Immature natural killer cell (primary cell): ENCODE measurements at regions not wholly inside any gene's neighbourhood (a gene's known extent, or its start where the extent isn't known, plus 50 kb on each side); places are given as distances from the start of the nearest gene placed in this dataset.
A peak's percentile ranks its signal among the peaks of the same experiment; 100 is the strongest.

Source experiments
- DNase-seq, 3 donors: peaks; one replicate each; pipeline ENCODE4 v3.0.0; 2022; ENCODE audit warnings: mixed read lengths in 1 of 3
- H3K27ac Mint-ChIP-seq, 6 donors: one replicate each; pipeline ENCODE4 v1.8.0; 2020; ENCODE audit warnings: mixed read lengths in 6 of 6, mild to moderate bottlenecking in 5 of 6, inconsistent platforms in 4 of 6, moderate library complexity in 3 of 6
- H3K27me3 Mint-ChIP-seq, 3 donors: one replicate each; pipeline ENCODE4 v1.8.0; 2020 to 2021; ENCODE audit warnings: low read depth in 3 of 3, mild to moderate bottlenecking in 3 of 3, mixed read lengths in 3 of 3, moderate library complexity in 3 of 3, inconsistent platforms in 1 of 3
- H3K36me3 Mint-ChIP-seq, 3 donors: one replicate each; pipeline ENCODE4 v1.8.0; 2020; ENCODE audit warnings: mixed read lengths in 3 of 3, inconsistent platforms in 2 of 3, mild to moderate bottlenecking in 2 of 3
- H3K4me1 Mint-ChIP-seq, 2 donors: one replicate each; pipeline ENCODE4 v1.8.0; 2020; ENCODE audit warnings: inconsistent platforms in 2 of 2, mild to moderate bottlenecking in 2 of 2, mixed read lengths in 2 of 2, moderate library complexity in 1 of 2
- H3K4me3 Mint-ChIP-seq, 5 donors: one replicate each; pipeline ENCODE4 v1.8.0; 2020; ENCODE audit warnings: mild to moderate bottlenecking in 5 of 5, mixed read lengths in 5 of 5, inconsistent platforms in 3 of 5, moderate library complexity in 3 of 5
- H3K9me3 Mint-ChIP-seq, 6 donors: one replicate each; pipeline ENCODE4 v1.8.0; 2020; ENCODE audit warnings: mild to moderate bottlenecking in 6 of 6, mixed read lengths in 6 of 6, inconsistent platforms in 4 of 6, moderate library complexity in 3 of 6

DNA sequence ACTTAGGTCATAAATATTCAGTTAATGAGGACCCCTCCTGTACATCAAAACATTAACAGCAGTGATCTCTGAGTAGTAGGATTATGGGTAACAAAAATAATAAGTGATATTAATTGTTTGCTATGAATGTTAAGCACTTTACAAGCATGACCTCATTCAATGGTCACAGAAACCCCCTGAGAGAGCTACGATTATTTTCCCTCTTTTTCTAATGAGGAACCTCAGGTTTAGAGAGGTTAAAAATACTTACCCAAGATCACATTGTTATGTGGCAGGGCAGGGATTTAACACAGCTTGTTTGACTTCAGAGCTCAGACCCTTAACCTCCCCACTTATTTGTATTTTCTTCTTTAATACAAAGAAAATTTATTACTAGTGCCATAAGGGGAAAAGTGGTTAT lies 228.2 kb downstream of the TBL1XR1 start:
- DNase-seq, result no peak
- Mint-ChIP-seq H3K4me3 (no peak overlapping the region), H3K9me3 (no peaks in the 10 kb centered on the region), H3K27me3 (peaks cover 0 to 2% (median 0%) of the 10 kb centered on the region in 3 donors), H3K27ac (no peak overlapping the region), H3K36me3 (no peaks in the 10 kb centered on the region), H3K4me1 (peaks cover 7 to 16% of the 10 kb centered on the region in 2 donors)

DNA sequence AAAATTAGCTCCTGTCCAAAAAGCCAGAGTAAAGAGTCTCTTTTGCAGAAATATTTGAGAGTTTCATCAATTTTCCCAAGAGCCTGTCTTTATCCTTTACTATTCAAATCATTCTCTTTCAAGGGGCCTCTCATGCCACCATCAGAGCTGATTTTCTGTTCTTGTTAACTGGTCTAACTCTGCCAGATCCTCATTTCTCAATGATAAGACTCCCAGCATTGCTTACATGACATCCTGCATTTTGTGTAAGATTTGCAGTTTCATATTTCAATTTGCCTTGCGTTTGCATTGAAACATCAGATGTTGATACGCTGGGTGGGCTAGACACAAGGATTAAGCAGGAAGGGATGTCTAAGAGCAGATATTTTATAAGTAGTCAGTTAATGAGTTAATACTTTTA lies 228.7 kb downstream of the TBL1XR1 start:
- Mint-ChIP-seq H3K27me3 (peaks cover 0 to 2% (median under 1%) of the 10 kb centered on the region in 3 donors), H3K4me1 (peaks cover 7 to 16% of the 10 kb centered on the region in 2 donors), H3K9me3 (no peaks in the 10 kb centered on the region), H3K4me3 (no peak overlapping the region), H3K27ac (no peak overlapping the region), H3K36me3 (no peaks in the 10 kb centered on the region)
- no peak for DNase-seq

DNA sequence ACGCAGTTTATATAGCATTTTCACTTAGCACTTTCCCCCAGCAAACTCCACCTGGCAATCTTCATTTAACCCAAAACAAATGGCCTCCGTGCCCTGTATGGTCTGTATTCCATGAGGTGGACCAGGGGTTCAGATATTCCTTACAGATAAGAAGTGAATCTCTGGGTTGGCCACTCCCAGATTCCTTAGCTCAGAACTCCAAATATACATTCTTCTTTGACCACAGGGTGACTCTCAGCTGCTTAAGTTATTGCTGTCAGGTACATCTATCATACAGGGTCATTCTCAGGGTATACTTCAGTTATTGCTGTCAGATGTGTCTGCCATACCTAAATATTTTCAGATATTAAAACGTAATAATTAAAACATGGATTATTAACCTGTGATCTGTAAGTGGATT lies 229.8 kb downstream of the TBL1XR1 start:
- H3K9me3 Mint-ChIP-seq, result no peaks in the 10 kb centered on the region
- no peak overlapping the region for H3K27ac Mint-ChIP-seq
- H3K27me3 Mint-ChIP-seq, result peaks cover 1 to 6% (median 3%) of the 10 kb centered on the region in 3 donors
- no peak for DNase-seq
- H3K4me3 Mint-ChIP-seq, result no peak overlapping the region
- H3K4me1 Mint-ChIP-seq, result peaks cover 7 to 16% of the 10 kb centered on the region in 2 donors
- no peaks in the 10 kb centered on the region for H3K36me3 Mint-ChIP-seq

DNA sequence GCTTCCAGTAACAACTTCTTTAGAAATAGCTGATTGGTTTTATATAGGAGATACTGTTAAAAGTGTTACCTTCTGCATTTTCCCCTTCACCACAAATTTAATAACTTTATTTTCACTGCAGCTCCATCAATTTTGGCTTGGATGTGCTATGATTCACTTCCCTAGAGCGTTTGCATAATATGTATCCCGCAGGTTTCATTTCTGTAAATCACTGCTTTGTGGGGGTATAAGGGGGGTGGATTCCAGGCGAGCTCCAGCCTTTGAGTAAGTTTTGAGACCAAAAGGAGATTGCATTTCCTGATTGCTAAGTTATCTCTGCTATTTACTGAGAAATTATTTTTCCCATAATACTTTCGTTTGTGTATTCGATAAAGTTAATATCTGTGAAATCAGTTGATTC lies 232.6 kb downstream of the TBL1XR1 start:
- DNase-seq, result no peak
- Mint-ChIP-seq H3K27ac (no peak overlapping the region), H3K4me3 (no peak overlapping the region), H3K9me3 (no peaks in the 10 kb centered on the region), H3K4me1 (peaks cover 7 to 16% of the 10 kb centered on the region in 2 donors), H3K36me3 (no peaks in the 10 kb centered on the region), H3K27me3 (peaks cover 2 to 11% (median 6%) of the 10 kb centered on the region in 3 donors)

DNA sequence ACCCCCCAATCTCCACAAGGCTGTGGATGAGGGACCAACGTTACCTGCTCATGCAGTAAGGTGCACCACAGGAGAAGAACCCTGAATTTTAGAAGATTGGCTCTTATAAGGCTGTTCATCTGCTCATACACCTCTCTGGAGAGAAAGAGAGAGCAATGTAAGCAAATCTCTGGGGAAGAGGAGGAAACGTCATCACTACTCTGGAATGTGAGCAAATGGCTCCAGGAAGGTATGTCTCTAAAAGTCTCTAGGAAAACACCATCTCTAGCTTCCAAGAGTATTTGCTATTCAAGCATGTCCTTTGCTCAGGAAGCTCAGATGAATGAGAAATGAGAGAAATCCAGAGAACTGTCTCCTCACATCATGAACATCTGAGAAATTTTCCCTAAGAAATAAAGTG lies 235.4 kb downstream of the TBL1XR1 start:
- no peak overlapping the region for H3K4me3 Mint-ChIP-seq
- H3K27ac Mint-ChIP-seq, result no peak overlapping the region
- H3K4me1 Mint-ChIP-seq, result peaks cover 7 to 16% of the 10 kb centered on the region in 2 donors
- no peak for DNase-seq
- H3K36me3 Mint-ChIP-seq, result no peaks in the 10 kb centered on the region
- H3K27me3 Mint-ChIP-seq, result peaks cover 2 to 11% (median 6%) of the 10 kb centered on the region in 3 donors
- no peaks in the 10 kb centered on the region for H3K9me3 Mint-ChIP-seq

DNA sequence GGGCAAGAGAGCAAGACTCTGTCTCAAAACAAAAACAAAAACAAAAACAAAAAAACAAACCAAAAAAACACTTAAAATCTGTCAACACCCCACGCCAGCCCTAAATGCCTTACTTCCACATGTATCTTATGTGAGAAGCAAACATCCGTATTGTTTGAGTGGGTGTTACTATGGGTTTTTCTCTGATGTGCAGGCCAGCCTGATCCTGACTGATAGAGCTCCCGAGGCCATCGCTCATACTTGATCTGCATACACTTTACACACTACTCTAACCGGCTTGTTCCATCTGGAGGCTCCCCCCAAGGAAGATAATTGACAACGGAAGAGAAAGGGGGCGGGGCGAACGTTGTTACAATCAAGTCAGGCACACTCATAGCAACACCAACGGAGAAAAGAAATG lies 237.4 kb downstream of the TBL1XR1 start:
- peaks cover 2 to 9% (median 6%) of the 10 kb centered on the region in 3 donors for H3K27me3 Mint-ChIP-seq
- H3K36me3 Mint-ChIP-seq, result no peaks in the 10 kb centered on the region
- no peak overlapping the region for H3K4me3 Mint-ChIP-seq
- no peak for DNase-seq
- H3K9me3 Mint-ChIP-seq, result peaks cover 0 to 1% (median 0%) of the 10 kb centered on the region in 6 donors
- no peak overlapping the region for H3K27ac Mint-ChIP-seq
- peaks cover 0 to 2% of the 10 kb centered on the region in 2 donors for H3K4me1 Mint-ChIP-seq

DNA sequence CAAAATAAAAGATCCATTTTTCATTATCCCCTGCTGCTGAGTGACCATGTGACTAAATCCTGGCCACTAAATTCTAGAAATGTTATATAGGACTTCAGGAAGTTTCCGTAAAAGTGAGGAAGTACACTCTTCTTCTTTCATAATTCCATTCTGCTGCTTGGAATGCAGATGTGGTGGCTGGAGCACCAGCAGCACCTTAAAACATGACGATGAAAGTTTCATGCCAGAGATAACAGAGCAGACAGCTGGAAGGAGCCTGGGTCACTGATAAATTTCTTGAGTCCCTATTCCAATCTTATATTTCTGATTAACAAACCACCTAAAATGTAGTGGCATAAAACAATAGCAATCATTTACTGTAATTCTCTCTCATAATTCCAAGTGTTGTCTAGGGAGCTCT lies 238.7 kb downstream of the TBL1XR1 start:
- DNase-seq, result no peak
- Mint-ChIP-seq H3K4me1 (no peaks in the 10 kb centered on the region), H3K36me3 (no peaks in the 10 kb centered on the region), H3K4me3 (no peak overlapping the region), H3K27me3 (peaks cover 2 to 9% (median 4%) of the 10 kb centered on the region in 3 donors), H3K9me3 (peaks cover 0 to 1% (median 0%) of the 10 kb centered on the region in 6 donors), H3K27ac (no peak overlapping the region)

DNA sequence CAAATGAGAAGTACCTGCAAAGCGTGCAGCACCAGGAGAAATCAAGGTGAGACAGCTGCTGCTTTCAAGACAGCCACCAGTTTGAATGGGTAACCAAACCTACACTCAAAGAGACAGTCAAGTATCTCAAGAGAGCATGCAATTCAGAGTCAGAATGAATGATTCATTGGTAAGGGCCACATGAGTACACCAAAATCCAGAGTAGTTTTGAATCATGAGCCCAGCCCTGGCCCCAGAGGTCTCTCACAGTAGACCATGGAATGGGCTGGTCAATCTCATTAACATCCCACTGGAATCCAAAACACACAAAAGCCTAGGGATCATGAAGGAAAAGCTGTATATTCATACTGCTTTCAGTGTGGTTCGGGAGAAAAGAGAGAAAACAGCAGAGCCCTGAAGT lies 242.8 kb downstream of the TBL1XR1 start:
- Mint-ChIP-seq H3K9me3 (peaks cover 0 to 1% (median 0%) of the 10 kb centered on the region in 6 donors), H3K4me1 (no peaks in the 10 kb centered on the region), H3K36me3 (no peaks in the 10 kb centered on the region), H3K27me3 (peaks cover 0 to 3% (median 2%) of the 10 kb centered on the region in 3 donors), H3K27ac (peak overlapping the region in 1 of 6 donors; percentile 19), H3K4me3 (no peak overlapping the region)
- DNase-seq, result no peak

DNA sequence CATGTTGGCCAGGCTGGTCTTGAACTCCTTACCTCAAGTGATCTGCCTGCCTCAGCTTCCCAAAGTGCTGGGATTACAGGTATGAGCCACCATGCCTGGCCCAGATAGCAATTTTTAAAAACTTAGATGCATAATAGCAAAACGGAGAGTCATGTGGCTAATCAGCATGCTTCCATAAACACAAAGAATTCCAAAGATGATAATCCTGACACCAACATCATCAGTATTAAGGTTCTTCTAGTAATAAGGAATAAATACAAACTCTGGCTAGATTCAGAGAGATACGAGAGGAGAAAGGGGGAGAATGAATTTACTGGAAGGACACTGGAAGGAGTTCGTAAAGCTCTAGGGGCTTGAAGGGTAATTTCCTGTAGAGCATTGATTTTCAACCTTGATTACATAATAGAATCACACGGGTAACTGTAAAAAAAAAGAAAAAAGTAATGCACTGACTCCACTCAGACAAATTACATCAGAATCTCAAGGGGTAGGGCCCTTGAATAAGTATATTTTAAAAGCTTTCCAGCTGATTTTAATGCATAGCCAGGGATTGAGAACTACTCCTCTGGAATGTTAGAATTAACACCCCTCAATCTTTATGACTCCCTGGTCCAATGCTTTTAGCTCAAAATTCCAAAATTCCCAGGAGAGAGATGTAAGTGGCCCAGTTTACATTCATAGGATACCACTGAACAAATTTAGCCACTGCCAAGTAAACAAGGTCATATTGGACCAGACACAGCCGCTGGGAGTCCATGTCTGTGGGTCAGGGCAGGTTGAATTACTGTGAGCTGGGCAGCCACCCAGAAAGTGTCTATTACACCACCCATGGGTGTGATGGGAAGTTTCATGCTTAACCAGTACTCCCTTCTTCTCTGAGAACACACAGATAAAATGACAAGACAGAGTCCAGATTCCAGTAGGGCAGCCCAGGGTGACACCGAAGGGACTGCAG lies 243.9 kb downstream of the TBL1XR1 start:
- Mint-ChIP-seq H3K27ac (no peak overlapping the region), H3K9me3 (peaks cover 0 to 1% (median 0%) of the 10 kb centered on the region in 6 donors), H3K4me3 (no peak overlapping the region), H3K27me3 (peaks cover 0 to 4% (median 3%) of the 10 kb centered on the region in 3 donors), H3K36me3 (no peaks in the 10 kb centered on the region), H3K4me1 (no peaks in the 10 kb centered on the region)
- DNase-seq, result no peak

DNA sequence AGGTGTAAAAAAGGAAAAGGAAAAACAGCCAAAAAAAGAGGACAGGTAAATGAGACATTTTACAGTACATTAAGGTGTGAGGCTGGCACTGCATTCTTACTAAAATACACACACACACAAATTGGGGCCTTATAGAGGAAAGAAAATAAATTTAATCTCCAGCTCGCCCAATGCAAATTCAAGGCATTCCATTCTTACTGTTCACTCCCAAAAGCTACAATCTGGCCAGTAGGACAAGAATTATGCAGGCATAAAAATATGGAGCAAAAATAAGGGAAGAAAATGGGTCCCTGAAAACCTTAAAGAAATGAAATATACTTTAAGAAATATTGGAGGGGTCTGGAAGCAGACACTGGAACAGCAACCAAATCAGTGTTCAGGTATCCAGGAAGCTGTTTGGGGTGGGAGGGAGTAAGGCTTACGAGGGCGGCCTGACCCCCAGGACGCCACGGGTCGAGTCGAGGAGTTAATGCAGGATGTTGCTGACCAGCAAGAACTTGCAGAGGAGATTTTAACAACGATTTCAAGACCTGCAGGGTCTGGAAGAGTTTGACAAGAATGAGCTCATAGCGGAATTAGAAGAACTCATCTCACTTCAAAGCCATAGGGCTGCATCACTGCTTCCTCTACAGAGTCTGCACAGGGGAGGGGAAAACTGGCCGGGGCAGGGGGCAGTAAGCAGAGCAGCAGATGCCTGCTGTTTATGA lies 245.5 kb downstream of the TBL1XR1 start:
- Mint-ChIP-seq H3K27ac (no peak overlapping the region), H3K9me3 (peaks cover 0 to 1% (median 0%) of the 10 kb centered on the region in 6 donors), H3K4me3 (no peak overlapping the region), H3K27me3 (peaks cover 0 to 4% (median 3%) of the 10 kb centered on the region in 3 donors), H3K36me3 (no peaks in the 10 kb centered on the region), H3K4me1 (no peaks in the 10 kb centered on the region)
- no peak for DNase-seq

DNA sequence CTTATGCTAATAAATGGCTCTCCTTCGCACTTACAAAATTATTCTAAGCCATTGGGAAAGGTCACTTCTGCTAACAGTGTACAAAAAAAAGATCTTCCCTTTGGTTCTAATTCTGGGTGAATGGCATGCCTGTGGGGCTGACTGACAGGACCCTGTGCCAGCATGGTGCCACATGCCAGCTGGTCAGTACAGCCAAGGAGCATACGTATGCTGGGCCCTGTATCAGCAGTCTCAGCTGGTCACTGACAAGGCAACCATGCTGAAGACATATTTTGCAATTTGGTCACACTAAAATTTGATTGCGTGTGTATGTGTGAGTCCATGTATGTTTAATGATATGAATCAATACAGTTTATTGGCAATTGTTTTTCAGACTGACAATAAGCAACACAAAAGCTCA lies 246.1 kb downstream of the TBL1XR1 start:
- Mint-ChIP-seq H3K36me3 (no peaks in the 10 kb centered on the region), H3K9me3 (peaks cover 0 to 1% (median 0%) of the 10 kb centered on the region in 6 donors), H3K27ac (no peak overlapping the region), H3K27me3 (peaks cover 0 to 4% (median 3%) of the 10 kb centered on the region in 3 donors), H3K4me3 (no peak overlapping the region), H3K4me1 (no peaks in the 10 kb centered on the region)
- DNase-seq, result no peak

DNA sequence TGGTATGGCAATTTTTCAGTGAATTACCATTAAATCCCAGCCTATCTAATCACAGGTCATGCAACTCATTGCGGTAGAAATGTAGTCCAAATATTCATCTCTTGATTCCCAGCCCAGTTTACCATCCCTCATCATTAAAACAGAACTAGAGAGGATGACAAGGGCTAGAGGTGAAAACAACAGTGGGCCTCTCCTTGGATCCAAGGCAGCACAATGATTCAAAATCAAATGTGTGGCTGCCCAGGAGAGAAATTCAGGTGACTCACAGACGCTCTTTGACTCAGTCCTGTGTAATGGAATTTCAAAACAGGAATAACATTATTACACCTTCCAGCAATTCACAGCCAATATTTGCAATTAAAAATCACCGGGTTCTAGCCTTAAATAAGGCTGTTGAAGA lies 246.5 kb downstream of the TBL1XR1 start:
- no peak overlapping the region for H3K27ac Mint-ChIP-seq
- no peaks in the 10 kb centered on the region for H3K4me1 Mint-ChIP-seq
- H3K4me3 Mint-ChIP-seq, result no peak overlapping the region
- no peaks in the 10 kb centered on the region for H3K36me3 Mint-ChIP-seq
- H3K27me3 Mint-ChIP-seq, result peaks cover 0 to 4% (median 3%) of the 10 kb centered on the region in 3 donors
- DNase-seq, result no peak
- peaks cover 0 to 1% (median 0%) of the 10 kb centered on the region in 6 donors for H3K9me3 Mint-ChIP-seq

DNA sequence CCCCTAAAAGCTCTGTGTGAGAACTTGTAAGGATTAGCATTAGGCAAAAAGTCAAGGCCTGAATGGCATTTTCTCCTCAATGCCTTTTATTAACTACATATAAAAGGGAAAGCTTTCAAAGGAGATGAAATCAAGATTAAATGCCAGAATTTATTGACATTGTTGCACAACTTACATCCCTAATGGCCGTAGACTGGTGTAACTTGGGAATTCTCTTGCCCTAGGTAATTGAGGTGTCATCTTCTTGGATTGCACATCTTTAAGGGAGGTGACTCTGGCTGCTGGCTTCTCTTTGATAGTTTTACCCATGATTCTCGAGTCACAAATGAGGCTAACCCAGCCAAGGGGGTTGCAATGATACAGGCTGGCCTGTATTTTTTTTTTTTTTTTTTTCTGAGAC lies 249.1 kb downstream of the TBL1XR1 start:
- no peak for DNase-seq
- no peaks in the 10 kb centered on the region for H3K36me3 Mint-ChIP-seq
- H3K27ac Mint-ChIP-seq, result no peak overlapping the region
- H3K27me3 Mint-ChIP-seq, result peaks cover 0 to 8% (median 3%) of the 10 kb centered on the region in 3 donors
- H3K4me3 Mint-ChIP-seq, result no peak overlapping the region
- no peaks in the 10 kb centered on the region for H3K9me3 Mint-ChIP-seq
- no peaks in the 10 kb centered on the region for H3K4me1 Mint-ChIP-seq

DNA sequence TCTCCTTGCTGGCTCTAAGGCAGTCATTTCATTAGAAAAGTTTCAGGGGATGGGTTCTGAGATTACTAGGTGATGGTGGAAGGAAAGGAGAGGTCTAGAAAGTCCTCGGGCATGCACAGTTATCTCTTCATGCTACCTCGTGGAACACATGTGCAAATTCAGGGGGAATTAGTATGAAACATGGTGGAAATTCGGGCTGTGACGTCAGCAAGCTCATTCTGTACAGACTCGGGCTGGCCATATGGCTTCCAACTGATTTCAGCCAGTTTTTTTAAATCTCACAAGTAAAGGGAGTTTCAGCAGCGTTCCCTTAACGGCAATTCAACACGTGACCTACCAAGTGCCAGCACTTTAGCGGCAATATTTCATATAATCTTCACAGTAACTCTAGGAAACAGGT lies 251.1 kb downstream of the TBL1XR1 start:
- Mint-ChIP-seq H3K4me1 (no peaks in the 10 kb centered on the region), H3K9me3 (no peaks in the 10 kb centered on the region), H3K27me3 (peaks cover 0 to 5% (median 3%) of the 10 kb centered on the region in 3 donors), H3K27ac (no peak overlapping the region), H3K4me3 (no peak overlapping the region), H3K36me3 (no peaks in the 10 kb centered on the region)
- no peak for DNase-seq
